ENCODE measurements at regions not wholly inside any gene's neighbourhood (a gene's known extent, or its start where the extent isn't known, plus 50 kb on each side); places are given as distances from the start of the nearest gene placed in this dataset.

DNA sequence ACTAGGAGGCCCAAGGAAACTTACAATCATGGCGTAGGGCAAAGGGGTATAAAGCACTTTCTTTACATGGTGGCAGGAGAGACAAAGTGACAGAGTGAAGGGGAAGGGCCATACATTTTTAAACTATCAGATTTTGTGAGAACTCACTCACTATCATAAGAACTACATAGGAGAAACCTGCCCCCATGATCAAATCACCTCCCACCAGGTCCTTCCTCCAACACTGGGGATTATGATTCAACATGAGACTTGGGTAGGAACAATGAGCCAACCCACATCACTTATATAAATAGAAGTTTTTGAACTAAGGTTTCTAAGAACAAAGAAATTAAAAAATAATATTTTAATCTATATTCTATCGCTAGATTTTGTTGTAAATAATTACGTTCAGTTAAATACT lies 460.3 kb upstream of the TYRP1 start:
- TF ChIP-seq CTCF (conservative IDR thresholded peaks at IDR 0.05; ENCODE audit: low read depth, low read length): no peak
- TF ChIP-seq EZH2 (IDR thresholded peaks at IDR 0.05; ENCODE audit: borderline replicate concordance, low read depth, low read length, poor library complexity, severe bottlenecking): no peak
